ENCODE measurements at regions not wholly inside any gene's neighbourhood (a gene's known extent, or its start where the extent isn't known, plus 50 kb on each side); places are given as distances from the start of the nearest gene placed in this dataset.

GRCh38 chr4:57404483-57404882 lies 294.3 kb upstream of the IGFBP7 start:
- no peak for DNase-seq
- Histone ChIP-seq H3K36me3 (no peaks in the 10 kb centered on the region), H3K27me3 (no peaks in the 10 kb centered on the region), H3K27ac (no peak overlapping the region), H3K4me3 (no peak overlapping the region), H3K4me1 (no peaks in the 10 kb centered on the region), H3K9me3 (no peaks in the 10 kb centered on the region)
- WGBS, 2 donors (ENCODE audit: low coverage in 1 of 2) = 63 to 73% methylated on average over 4 of the region's 4 CpGs
- TF ChIP-seq POLR2A (IDR thresholded peaks at IDR 0.05) (no peak), CTCF (IDR thresholded peaks at IDR 0.05) (no peak), POLR2AphosphoS5 (IDR thresholded peaks at IDR 0.05) (no peak), EP300 (IDR thresholded peaks at IDR 0.05; ENCODE audit: low read depth) (no peak)
- intact Hi-C loops (cut with DNase I; ENCODE audit: low total_unique reads) = no loop called here
- in situ Hi-C loops (cut with MboI; ENCODE audit: low pct_ligation_motif_present in 1 of 4, low pct_unique_long_range_greater_than_20kb in 1 of 4, low sequenced_read_pairs in 3 of 4) = no loop called here

GRCh38 chr4:57403591-57403990 lies 293.4 kb upstream of the IGFBP7 start:
- no peak overlapping the region for H3K27ac ChIP-seq
- H3K9me3 ChIP-seq = no peaks in the 10 kb centered on the region
- no peaks in the 10 kb centered on the region for H3K4me1 ChIP-seq
- TF ChIP-seq EP300 (IDR thresholded peaks at IDR 0.05; ENCODE audit: low read depth) (no peak), POLR2AphosphoS5 (IDR thresholded peaks at IDR 0.05) (no peak), CTCF (IDR thresholded peaks at IDR 0.05) (no peak), POLR2A (IDR thresholded peaks at IDR 0.05) (no peak)
- no peak overlapping the region for H3K4me3 ChIP-seq
- no peaks in the 10 kb centered on the region for H3K27me3 ChIP-seq
- in situ Hi-C loops (cut with MboI; ENCODE audit: low pct_ligation_motif_present in 1 of 4, low pct_unique_long_range_greater_than_20kb in 1 of 4, low sequenced_read_pairs in 3 of 4) (no loop called here), intact Hi-C loops (cut with DNase I; ENCODE audit: low total_unique reads) (no loop called here)
- no peak for DNase-seq
- H3K36me3 ChIP-seq = no peaks in the 10 kb centered on the region
- WGBS, 2 donors (ENCODE audit: low coverage in 1 of 2) = 74 to 86% methylated on average over 2 of the region's 2 CpGs

GRCh38 chr4:57401586-57401985 lies 291.4 kb upstream of the IGFBP7 start:
- TF ChIP-seq CTCF (IDR thresholded peaks at IDR 0.05) = no peak
- TF ChIP-seq EP300 (IDR thresholded peaks at IDR 0.05; ENCODE audit: low read depth) = no peak
- TF ChIP-seq POLR2AphosphoS5 (IDR thresholded peaks at IDR 0.05) = no peak
- TF ChIP-seq POLR2A (IDR thresholded peaks at IDR 0.05) = no peak
- DNase-seq = no peak
- 64 to 68% methylated on average over 4 of the region's 4 CpGs for WGBS, 2 donors (ENCODE audit: low coverage in 1 of 2)
- Histone ChIP-seq H3K27ac (no peak overlapping the region), H3K9me3 (no peaks in the 10 kb centered on the region), H3K27me3 (no peaks in the 10 kb centered on the region), H3K4me3 (no peak overlapping the region), H3K4me1 (no peaks in the 10 kb centered on the region), H3K36me3 (no peaks in the 10 kb centered on the region)
- intact Hi-C loops (cut with DNase I; ENCODE audit: low total_unique reads) = no loop called here
- in situ Hi-C loops (cut with MboI; ENCODE audit: low pct_ligation_motif_present in 1 of 4, low pct_unique_long_range_greater_than_20kb in 1 of 4, low sequenced_read_pairs in 3 of 4) = no loop called here

GRCh38 chr4:57378766-57379165 lies 268.6 kb upstream of the IGFBP7 start:
- TF ChIP-seq POLR2A (IDR thresholded peaks at IDR 0.05) = no peak
- 83 to 90% methylated on average over 3 of the region's 3 CpGs for WGBS, 2 donors (ENCODE audit: low coverage in 1 of 2)
- Histone ChIP-seq H3K9me3 (no peaks in the 10 kb centered on the region), H3K27me3 (no peaks in the 10 kb centered on the region), H3K4me3 (no peak overlapping the region), H3K36me3 (no peaks in the 10 kb centered on the region), H3K4me1 (no peaks in the 10 kb centered on the region), H3K27ac (no peak overlapping the region)
- in situ Hi-C loops (cut with MboI; ENCODE audit: low pct_ligation_motif_present in 1 of 4, low pct_unique_long_range_greater_than_20kb in 1 of 4, low sequenced_read_pairs in 3 of 4) = no loop called here
- intact Hi-C loops (cut with DNase I; ENCODE audit: low total_unique reads) = no loop called here
- no peak for DNase-seq

GRCh38 chr4:57374866-57375595 lies 264.8 kb upstream of the IGFBP7 start:
- H3K27me3 ChIP-seq = no peaks in the 10 kb centered on the region
- no peak for DNase-seq
- H3K4me3 ChIP-seq = no peak overlapping the region
- intact Hi-C loops (cut with DNase I; ENCODE audit: low total_unique reads) = no loop called here
- TF ChIP-seq CTCF (IDR thresholded peaks at IDR 0.05) (no peak), POLR2AphosphoS5 (IDR thresholded peaks at IDR 0.05) (no peak), POLR2A (IDR thresholded peaks at IDR 0.05) (no peak), EP300 (IDR thresholded peaks at IDR 0.05; ENCODE audit: low read depth) (no peak)
- H3K9me3 ChIP-seq = no peaks in the 10 kb centered on the region
- in situ Hi-C loops (cut with MboI; ENCODE audit: low pct_ligation_motif_present in 1 of 4, low pct_unique_long_range_greater_than_20kb in 1 of 4, low sequenced_read_pairs in 3 of 4) = no loop called here
- no peak overlapping the region for H3K27ac ChIP-seq
- no peaks in the 10 kb centered on the region for H3K4me1 ChIP-seq
- H3K36me3 ChIP-seq = no peaks in the 10 kb centered on the region
- 95% methylated on average over 1 of the region's 1 CpG; no CpG with 5 or more reads in 1 of the 2 donors for WGBS, 2 donors (ENCODE audit: low coverage in 1 of 2)

All from transverse colon (tissue), 4 donors.